Omental fat pad (tissue), 3 donors: ENCODE measurements at regions not wholly inside any gene's neighbourhood (a gene's known extent, or its start where the extent isn't known, plus 50 kb on each side); places are given as distances from the start of the nearest gene placed in this dataset.

Experiments used
- ATAC-seq: fragments of 150-250 bp; one replicate; pipeline ENCODE4 v1.9.1; 2016; ENCODE audit warnings: mild to moderate bottlenecking, moderate library complexity; ENCODE audit not compliant: low FRiP score
- DNase-seq: peaks from one replicate; pipeline ENCODE4 v3.0.0-alpha.2; 2019; ENCODE audit warnings: low spot score
- CTCF ChIP-seq, 3 donors: fragments of 450-650 bp; IDR thresholded peaks; one replicate each; pipeline ENCODE4 v1.5.1; 2016 to 2017; ENCODE audit warnings: antibody characterized with exemption in 3 of 3, mild to moderate bottlenecking in 3 of 3, moderate library complexity in 2 of 3

- DNase-seq (no peak), ATAC-seq (no peak)
- TF ChIP-seq CTCF (IDR thresholded peaks at IDR 0.05) = no peak
Observed at GRCh38 chr11:23403210-23404185, 543.2 kb upstream of the CCDC179 start.

GRCh38 chr11:23404225-23405160, 544.2 kb upstream of the CCDC179 start:
- no peak for DNase-seq

GRCh38 chr11:23405350-23405937, 545.2 kb upstream of the CCDC179 start:
- ATAC-seq (no peak), DNase-seq (no peak)
- no peak for TF ChIP-seq CTCF (IDR thresholded peaks at IDR 0.05)

More at GRCh38 chr11:23404225-23405160, 544.2 kb upstream of the CCDC179 start:
- TF ChIP-seq CTCF (IDR thresholded peaks at IDR 0.05) = no peak
- ATAC-seq = no peak

- ATAC-seq (no peak), DNase-seq (no peak)
- no peak for TF ChIP-seq CTCF (IDR thresholded peaks at IDR 0.05)
Observed at GRCh38 chr11:23406131-23406819, 546.0 kb upstream of the CCDC179 start.

GRCh38 chr11:23413057-23413456, 552.8 kb upstream of the CCDC179 start:
- TF ChIP-seq CTCF (IDR thresholded peaks at IDR 0.05) = no peak
- ATAC-seq = no peak
- DNase-seq = no peak

- DNase-seq = no peak
- no peak for ATAC-seq
- TF ChIP-seq CTCF (IDR thresholded peaks at IDR 0.05) = no peak
Observed at GRCh38 chr11:23423104-23423503, 562.8 kb upstream of the CCDC179 start.
